Gastrocnemius medialis (tissue), 4 donors: ENCODE measurements at regions not wholly inside any gene's neighbourhood (a gene's known extent, or its start where the extent isn't known, plus 50 kb on each side); places are given as distances from the start of the nearest gene placed in this dataset.

Source experiments
- POLR2A ChIP-seq, 2 donors: fragments of 450-650 bp; IDR thresholded peaks; one replicate each; pipeline ENCODE4 v1.6.1; 2017; ENCODE audit warnings: antibody characterized with exemption in 2 of 2, mild to moderate bottlenecking in 2 of 2, moderate library complexity in 2 of 2
- TF ChIP-seq, protein P1 (sequence below), 5 experiments: fragments of 450-650 bp in 3 of 5; fragments of 200-600 bp in 2 of 5; sonication (generic) in 2 of 5; IDR thresholded peaks in 4 of 5; conservative IDR thresholded peaks in 1 of 5; 1 replicate in 4 of 5; 2 replicates in 1 of 5; pipeline ENCODE4 v1.5.1; 2016 to 2019; ENCODE audit warnings: antibody characterized with exemption in 5 of 5, mild to moderate bottlenecking in 3 of 5, moderate library complexity in 3 of 5

DNA sequence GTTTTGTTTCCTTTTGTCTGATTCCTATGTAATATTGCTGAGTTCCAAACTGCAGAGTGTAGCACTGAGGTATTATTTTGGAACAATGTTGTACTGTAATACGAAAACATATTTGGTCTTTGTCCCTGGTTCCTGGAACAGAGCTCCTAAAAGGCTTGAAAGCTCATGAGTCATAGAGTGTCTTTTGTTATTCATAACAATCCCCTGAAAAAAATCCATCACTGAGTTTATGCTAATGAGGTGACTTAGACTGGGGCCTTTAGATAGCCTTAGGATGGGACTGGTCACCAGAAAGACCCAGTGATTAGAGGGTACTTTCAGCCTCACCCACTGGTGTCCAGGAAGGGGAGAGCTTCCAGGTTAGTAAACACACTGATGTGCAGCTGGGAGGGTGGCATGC, 132.7 kb upstream of the POU5F2 start:
- no peak for TF ChIP-seq POLR2A (IDR thresholded peaks at IDR 0.05)
- TF ChIP-seq, protein P1, sequence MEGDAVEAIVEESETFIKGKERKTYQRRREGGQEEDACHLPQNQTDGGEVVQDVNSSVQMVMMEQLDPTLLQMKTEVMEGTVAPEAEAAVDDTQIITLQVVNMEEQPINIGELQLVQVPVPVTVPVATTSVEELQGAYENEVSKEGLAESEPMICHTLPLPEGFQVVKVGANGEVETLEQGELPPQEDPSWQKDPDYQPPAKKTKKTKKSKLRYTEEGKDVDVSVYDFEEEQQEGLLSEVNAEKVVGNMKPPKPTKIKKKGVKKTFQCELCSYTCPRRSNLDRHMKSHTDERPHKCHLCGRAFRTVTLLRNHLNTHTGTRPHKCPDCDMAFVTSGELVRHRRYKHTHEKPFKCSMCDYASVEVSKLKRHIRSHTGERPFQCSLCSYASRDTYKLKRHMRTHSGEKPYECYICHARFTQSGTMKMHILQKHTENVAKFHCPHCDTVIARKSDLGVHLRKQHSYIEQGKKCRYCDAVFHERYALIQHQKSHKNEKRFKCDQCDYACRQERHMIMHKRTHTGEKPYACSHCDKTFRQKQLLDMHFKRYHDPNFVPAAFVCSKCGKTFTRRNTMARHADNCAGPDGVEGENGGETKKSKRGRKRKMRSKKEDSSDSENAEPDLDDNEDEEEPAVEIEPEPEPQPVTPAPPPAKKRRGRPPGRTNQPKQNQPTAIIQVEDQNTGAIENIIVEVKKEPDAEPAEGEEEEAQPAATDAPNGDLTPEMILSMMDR (IDR thresholded peaks at IDR 0.05 in 4 of 5, conservative IDR thresholded peaks at IDR 0.05 in 1 of 5): no peak
